Large intestine (tissue), 3 donors: ENCODE measurements at regions not wholly inside any gene's neighbourhood (a gene's known extent, or its start where the extent isn't known, plus 50 kb on each side); places are given as distances from the start of the nearest gene placed in this dataset.
"Not testable (repeated sequence)": the region's sequence is repeated elsewhere in the genome, so short reads cannot be mapped to it uniquely, and the experiment has no call there.

ENCODE experiments used
- DNase-seq, 2 donors: peaks; one replicate each; pipeline versions ENCODE4 v3.0.0 to v3.0.0-alpha.2; 2013
- H3K27ac ChIP-seq: one replicate; pipeline ENCODE4 v1.5.1; 2013; ENCODE audit warnings: low read length
- H3K27me3 ChIP-seq: 2 replicates; pipeline ENCODE4 v1.6.1; 2013; ENCODE audit warnings: low read length; ENCODE audit not compliant: control insufficient read depth, insufficient read depth
- H3K36me3 ChIP-seq: 2 replicates; pipeline ENCODE4 v1.6.1; 2013; ENCODE audit warnings: low read length; ENCODE audit not compliant: control insufficient read depth, insufficient read depth
- H3K4me1 ChIP-seq: one replicate; pipeline ENCODE4 v1.6.1; 2013; ENCODE audit warnings: low read length; ENCODE audit not compliant: control insufficient read depth, insufficient read depth
- H3K4me3 ChIP-seq: one replicate; pipeline ENCODE4 v1.5.1; 2013; ENCODE audit warnings: low read length
- H3K9me3 ChIP-seq: one replicate; pipeline ENCODE4 v1.6.1; 2013; ENCODE audit warnings: mild to moderate bottlenecking, low read depth, low read length, moderate library complexity; ENCODE audit not compliant: control insufficient read depth
- WGBS: methylation state at CpG from one replicate; pipeline ENCODE4 v1.1.5; 2013; ENCODE audit warnings: low lambda C conversion rate; ENCODE audit not compliant: insufficient coverage; 5-methylcytosine and 5-hydroxymethylcytosine counted together

DNA sequence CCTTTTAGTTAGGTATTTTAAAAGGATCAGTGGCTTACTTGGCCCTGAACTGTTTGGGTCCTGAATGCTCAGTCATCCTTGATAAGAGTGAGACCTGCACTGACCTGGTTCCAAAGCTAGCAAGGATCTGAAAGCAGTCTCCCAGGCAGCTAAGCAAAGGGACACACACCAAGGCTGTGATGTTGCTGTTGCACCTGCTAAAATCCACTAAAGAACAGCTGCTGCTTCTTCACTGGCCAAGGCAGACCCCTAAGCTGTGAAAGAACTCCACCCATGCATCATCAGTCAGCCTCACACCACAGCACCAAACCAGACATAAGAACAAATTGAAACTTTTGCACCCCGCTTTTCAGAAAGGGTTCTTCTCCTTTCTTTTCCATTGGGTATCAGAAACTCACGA lies 213.4 kb upstream of the STT3B start:
- WGBS, result no CpG with 5 or more reads among the region's 2 CpGs
- H3K4me1 ChIP-seq, result no peaks in the 10 kb centered on the region
- no peaks in the 10 kb centered on the region for H3K9me3 ChIP-seq
- H3K36me3 ChIP-seq, result no peaks in the 10 kb centered on the region
- DNase-seq, result no peak
- no peak overlapping the region for H3K27ac ChIP-seq
- peaks cover 2% of the 10 kb centered on the region for H3K27me3 ChIP-seq
- no peak overlapping the region for H3K4me3 ChIP-seq

DNA sequence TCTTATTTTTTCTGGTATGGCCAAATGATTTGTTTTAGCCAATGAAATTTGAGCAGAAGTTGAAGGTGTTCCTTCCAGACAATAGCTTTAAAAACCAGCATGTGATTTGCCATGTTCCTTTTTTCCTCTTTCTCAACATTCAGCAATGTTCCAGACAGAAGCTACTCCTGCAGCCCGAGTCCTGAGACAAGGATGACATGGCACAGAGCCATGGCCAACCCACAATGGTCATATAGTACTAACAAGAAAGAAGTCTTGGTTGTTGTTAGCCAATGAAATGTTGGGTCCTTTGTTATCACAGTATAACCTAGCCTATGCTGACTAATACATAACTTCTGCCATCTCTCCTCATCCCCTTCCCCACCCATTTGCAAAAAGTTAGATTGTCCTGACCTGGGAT lies 211.1 kb upstream of the STT3B start:
- Histone ChIP-seq H3K27ac (no peak overlapping the region), H3K9me3 (no peaks in the 10 kb centered on the region), H3K27me3 (peaks cover 2% of the 10 kb centered on the region), H3K4me1 (no peaks in the 10 kb centered on the region), H3K4me3 (no peak overlapping the region), H3K36me3 (no peaks in the 10 kb centered on the region)
- DNase-seq, result no peak
- no CpG with 5 or more reads among the region's 1 CpG for WGBS

DNA sequence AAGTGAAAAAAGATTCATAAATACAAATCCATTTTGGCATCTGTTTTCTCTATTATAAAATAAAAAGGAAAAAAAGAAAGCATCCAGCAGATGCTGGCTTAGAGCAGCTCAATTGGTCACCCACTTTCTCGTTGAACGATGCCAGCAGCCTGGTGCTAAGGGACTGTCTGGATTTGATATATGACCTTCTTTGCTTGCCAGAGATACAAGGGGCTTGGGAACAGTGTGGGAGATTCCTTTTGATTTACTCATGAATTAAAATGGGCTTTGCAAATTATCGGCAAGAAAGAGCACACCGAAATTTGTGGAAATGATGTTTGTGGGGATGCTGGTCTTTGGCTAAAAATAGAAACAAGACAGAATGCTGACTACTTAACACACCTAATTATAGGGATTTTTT lies 210.3 kb upstream of the STT3B start:
- no peaks in the 10 kb centered on the region for H3K4me1 ChIP-seq
- 63% methylated on average over 2 of the region's 4 CpGs for WGBS
- H3K27me3 ChIP-seq, result peaks cover 2% of the 10 kb centered on the region
- H3K9me3 ChIP-seq, result no peaks in the 10 kb centered on the region
- no peak for DNase-seq
- no peaks in the 10 kb centered on the region for H3K36me3 ChIP-seq
- no peak overlapping the region for H3K4me3 ChIP-seq
- no peak overlapping the region for H3K27ac ChIP-seq

DNA sequence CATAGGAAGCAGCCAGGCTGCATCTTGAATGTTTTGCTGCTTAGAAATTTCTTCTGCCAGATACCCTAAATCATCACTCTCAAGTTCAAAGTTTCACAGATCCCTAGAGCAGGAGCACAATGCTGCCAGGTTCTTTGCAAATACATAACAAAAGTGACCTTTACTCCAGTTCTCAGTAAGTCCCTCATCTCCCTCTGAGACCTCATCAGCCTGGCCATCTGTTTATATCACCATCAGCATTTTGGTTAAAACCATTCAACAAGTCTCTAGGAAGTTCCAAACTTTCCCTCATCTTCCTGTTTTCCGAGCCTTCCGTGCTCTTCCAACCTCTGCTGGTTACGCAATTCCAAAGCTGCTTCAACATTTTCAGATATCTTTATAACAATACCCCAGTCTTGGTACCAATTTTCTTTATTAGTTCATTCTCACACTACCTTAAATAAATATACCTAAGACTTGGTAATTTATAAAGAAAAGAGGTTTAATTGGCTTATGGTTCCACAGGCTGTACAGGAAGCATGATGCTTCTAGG lies 204.8 kb upstream of the STT3B start:
- not testable (repeated sequence) for H3K4me1 ChIP-seq, H3K27me3 ChIP-seq, H3K36me3 ChIP-seq, H3K4me3 ChIP-seq, H3K27ac ChIP-seq, DNase-seq, H3K9me3 ChIP-seq
- WGBS, result 96% methylated on average over 3 of the region's 3 CpGs

DNA sequence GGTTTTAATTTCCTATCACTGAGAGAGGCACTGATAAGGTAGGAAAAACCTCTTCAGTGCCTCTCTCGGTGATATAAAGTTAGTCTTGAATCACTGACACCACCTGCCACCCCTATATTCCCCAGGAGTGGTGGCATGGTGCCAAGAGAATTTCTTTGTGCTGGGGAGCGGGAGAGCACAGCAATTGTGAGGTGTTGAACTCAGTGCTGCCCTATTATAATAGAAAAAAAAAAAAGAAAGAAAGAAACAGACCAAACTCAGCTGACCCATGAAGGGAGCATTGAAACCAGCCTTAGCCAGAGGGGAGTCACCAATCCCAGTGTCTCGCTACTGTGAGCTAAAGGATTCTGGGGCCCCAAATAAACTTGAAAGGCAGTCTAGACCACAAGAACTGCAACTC lies 201.4 kb upstream of the STT3B start:
- H3K4me1 ChIP-seq, result no peaks in the 10 kb centered on the region
- H3K36me3 ChIP-seq, result no peaks in the 10 kb centered on the region
- H3K27ac ChIP-seq, result no peak overlapping the region
- no peak for DNase-seq
- H3K4me3 ChIP-seq, result no peak overlapping the region
- H3K27me3 ChIP-seq, result no peaks in the 10 kb centered on the region
- WGBS, result no CpG with 5 or more reads among the region's 3 CpGs
- H3K9me3 ChIP-seq, result no peaks in the 10 kb centered on the region

DNA sequence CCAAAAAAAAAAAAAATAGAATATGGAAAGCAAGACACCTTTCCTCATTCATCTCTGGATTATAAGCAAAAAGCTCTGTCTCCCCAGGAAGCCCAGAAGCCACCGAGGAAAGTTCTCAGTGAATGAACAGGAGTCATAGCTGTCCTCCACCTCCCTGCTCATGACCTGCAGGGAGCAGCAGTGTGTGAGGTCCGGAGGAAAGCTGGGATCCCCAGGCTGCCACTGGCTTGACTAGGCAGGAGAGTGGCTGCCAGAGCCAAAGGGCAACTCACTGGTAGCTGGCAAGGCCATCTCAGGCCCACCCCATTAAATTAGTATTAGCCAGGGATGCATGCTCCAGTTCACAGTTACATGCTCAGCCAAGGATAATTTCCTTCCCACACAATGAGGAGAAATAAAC lies 191.6 kb upstream of the STT3B start:
- Histone ChIP-seq H3K4me3 (no peak overlapping the region), H3K9me3 (no peaks in the 10 kb centered on the region), H3K4me1 (no peaks in the 10 kb centered on the region), H3K27ac (no peak overlapping the region), H3K36me3 (no peaks in the 10 kb centered on the region), H3K27me3 (no peaks in the 10 kb centered on the region)
- WGBS, result no CpG with 5 or more reads among the region's 2 CpGs
- DNase-seq, result no peak

DNA sequence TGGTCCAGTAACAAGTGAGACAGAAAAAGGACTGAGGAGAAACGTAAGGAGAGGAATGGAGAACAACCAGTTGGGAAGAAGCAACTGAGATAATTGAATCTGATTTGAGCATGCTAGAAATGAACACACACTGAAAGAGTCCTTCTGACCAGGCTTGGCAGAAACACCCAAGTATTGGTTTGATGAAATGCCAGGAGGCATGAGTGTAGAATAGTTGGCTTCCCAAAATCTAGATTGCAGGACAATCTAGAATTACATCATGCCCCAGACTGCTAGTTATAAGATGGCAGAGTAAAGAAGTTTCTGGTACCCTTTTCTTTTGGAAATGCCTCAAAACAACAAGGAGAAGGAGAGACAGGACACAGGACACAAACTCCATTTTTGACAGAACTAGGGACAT lies 189.7 kb upstream of the STT3B start:
- Histone ChIP-seq H3K27ac (no peak overlapping the region), H3K27me3 (no peaks in the 10 kb centered on the region), H3K36me3 (no peaks in the 10 kb centered on the region), H3K4me1 (no peaks in the 10 kb centered on the region), H3K9me3 (no peaks in the 10 kb centered on the region), H3K4me3 (no peak overlapping the region)
- DNase-seq, result no peak
- WGBS, result no CpG with 5 or more reads among the region's 1 CpG

DNA sequence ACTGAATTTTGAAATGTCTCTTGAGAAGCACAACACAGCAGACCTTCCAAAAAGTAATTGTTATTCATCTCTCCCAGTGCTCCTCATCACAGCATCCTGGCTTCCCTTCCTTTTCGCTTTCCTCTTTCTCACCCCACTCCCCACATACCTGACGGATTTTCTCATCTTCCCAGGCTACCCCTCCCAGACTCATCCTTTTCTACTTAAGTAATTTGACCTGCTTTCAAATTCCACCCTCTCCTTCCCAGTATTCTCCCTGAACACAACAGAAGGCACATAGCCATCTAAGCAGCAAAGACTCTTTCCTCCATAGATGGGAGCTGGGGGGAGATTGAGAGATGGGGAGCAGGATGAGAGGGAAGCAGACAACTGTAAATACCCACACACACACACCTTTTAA lies 187.1 kb upstream of the STT3B start:
- no peak overlapping the region for H3K27ac ChIP-seq
- H3K4me1 ChIP-seq, result no peaks in the 10 kb centered on the region
- H3K27me3 ChIP-seq, result no peaks in the 10 kb centered on the region
- WGBS, result 90% methylated on average over 2 of the region's 2 CpGs
- no peaks in the 10 kb centered on the region for H3K9me3 ChIP-seq
- no peak for DNase-seq
- no peak overlapping the region for H3K4me3 ChIP-seq
- H3K36me3 ChIP-seq, result no peaks in the 10 kb centered on the region

DNA sequence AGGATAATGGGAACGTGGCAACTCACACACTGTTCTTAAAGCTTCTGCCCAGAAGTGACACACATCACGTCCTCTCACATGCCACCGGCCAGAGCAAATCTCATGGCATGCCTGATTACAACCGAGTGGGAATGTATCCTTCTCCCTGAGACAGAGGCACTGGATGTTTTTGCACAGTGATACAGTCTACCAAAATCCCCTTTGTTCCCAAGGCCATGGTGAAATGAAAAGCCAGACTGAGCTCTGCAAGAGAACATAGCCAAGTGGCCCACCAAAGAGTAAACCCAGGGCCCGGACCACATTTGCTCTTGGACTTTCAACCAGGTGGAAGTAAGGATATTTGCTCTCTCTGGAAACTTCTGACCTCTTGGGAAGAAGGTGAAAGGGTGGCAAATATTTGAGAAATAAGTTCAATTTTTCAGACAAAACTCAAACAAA lies 186.2 kb upstream of the STT3B start:
- Histone ChIP-seq H3K9me3 (no peaks in the 10 kb centered on the region), H3K36me3 (no peaks in the 10 kb centered on the region), H3K4me3 (no peak overlapping the region), H3K27ac (no peak overlapping the region), H3K27me3 (no peaks in the 10 kb centered on the region), H3K4me1 (no peaks in the 10 kb centered on the region)
- 90% methylated on average over 2 of the region's 5 CpGs for WGBS
- DNase-seq, result no peak

DNA sequence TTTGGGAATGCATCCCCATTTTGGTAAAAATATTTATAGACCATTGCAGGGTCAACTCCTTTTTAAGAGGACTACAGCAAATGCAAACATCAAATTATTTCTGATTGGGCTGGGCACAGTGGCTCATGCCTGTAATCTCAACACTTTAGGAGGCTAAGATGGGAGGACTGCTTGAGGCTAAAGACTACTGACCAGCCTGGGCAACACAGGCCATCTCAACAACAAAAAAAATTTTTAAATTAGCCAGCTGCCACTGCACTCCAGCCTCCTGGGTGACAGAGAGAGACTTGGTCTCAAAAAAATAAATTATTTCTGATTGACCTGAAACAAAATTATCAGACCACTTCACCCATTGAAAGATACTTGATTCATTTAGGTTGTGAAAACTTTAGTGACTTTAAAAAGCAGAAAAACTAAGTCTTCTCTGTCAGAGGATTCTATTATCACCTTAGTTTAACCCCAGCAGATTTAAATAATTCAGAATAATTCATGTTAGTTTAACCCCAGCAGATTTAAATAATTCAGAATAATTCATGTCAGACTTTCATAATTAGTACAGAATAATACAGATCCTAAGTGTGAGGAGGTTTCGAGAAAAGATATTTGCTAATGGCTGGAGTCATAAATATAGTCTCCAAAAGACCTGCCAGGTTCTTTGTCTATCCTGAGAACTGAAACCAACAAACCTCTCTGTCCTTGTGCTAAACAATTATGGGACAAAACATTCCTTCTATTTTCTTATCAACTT lies 183.6 kb upstream of the STT3B start:
- Histone ChIP-seq H3K4me1 (no peaks in the 10 kb centered on the region), H3K27me3 (no peaks in the 10 kb centered on the region), H3K36me3 (no peaks in the 10 kb centered on the region), H3K9me3 (no peaks in the 10 kb centered on the region), H3K27ac (no peak overlapping the region), H3K4me3 (no peak overlapping the region)
- WGBS, result 67% methylated on average over 1 of the region's 1 CpG
- DNase-seq, result no peak

DNA sequence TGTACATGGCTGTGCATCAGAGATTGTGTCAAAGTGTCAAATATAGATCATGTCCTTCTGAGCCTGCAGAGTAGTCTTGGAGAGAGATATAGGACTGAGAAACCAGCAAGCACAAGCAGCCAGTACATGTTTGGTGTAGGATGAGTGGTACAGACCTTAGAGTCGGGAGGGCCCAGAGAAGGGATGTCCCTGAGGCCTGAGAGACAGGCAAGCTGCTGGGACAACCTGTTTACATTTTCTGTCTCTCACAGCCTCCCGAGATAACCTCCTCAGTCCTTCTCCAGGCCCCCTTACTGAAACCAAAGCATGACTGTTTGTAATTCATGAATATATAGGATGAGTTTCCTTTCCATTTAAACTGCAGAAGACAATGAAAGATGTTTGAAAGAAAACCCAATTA lies 182.4 kb upstream of the STT3B start:
- no peak overlapping the region for H3K4me3 ChIP-seq
- WGBS, result no CpG with 5 or more reads among the region's 2 CpGs
- no peak overlapping the region for H3K27ac ChIP-seq
- no peaks in the 10 kb centered on the region for H3K9me3 ChIP-seq
- H3K36me3 ChIP-seq, result no peaks in the 10 kb centered on the region
- H3K27me3 ChIP-seq, result no peaks in the 10 kb centered on the region
- DNase-seq, result no peak
- H3K4me1 ChIP-seq, result no peaks in the 10 kb centered on the region
